AG10803 (cell line): ENCODE measurements at regions not wholly inside any gene's neighbourhood (a gene's known extent, or its start where the extent isn't known, plus 50 kb on each side); places are given as distances from the start of the nearest gene placed in this dataset.

Experiments
- DNase-seq: peaks from one replicate; pipeline ENCODE4 v3.0.0; 2010; ENCODE audit warnings: low read depth
- H3K4me3 ChIP-seq: 2 replicates; pipeline ENCODE4 v1.5.1; 2011; ENCODE audit warnings: mild to moderate bottlenecking, low read length, control low read depth
- CTCF ChIP-seq: conservative IDR thresholded peaks from 2 replicates; pipeline ENCODE4 v1.5.1; 2011; ENCODE audit warnings: mild to moderate bottlenecking, low read length, control low read depth, inconsistent platforms

- no peak for TF ChIP-seq CTCF
- H3K4me3 ChIP-seq, result no peak overlapping the region
- no peak for DNase-seq
Observed at GRCh38 chr14:95406756-95407277, 87.1 kb upstream of the CLMN start.

- no peak for TF ChIP-seq CTCF
- DNase-seq, result no peak
- H3K4me3 ChIP-seq, result no peak overlapping the region
Observed at GRCh38 chr14:95404583-95404982, 84.9 kb upstream of the CLMN start.

- no peak overlapping the region for H3K4me3 ChIP-seq
- no peak for TF ChIP-seq CTCF
- no peak for DNase-seq
Observed at GRCh38 chr14:95402578-95402977, 82.9 kb upstream of the CLMN start.

- no peak for TF ChIP-seq CTCF
- no peak for DNase-seq
- no peak overlapping the region for H3K4me3 ChIP-seq
Observed at GRCh38 chr14:95402176-95402575, 82.5 kb upstream of the CLMN start.

- no peak overlapping the region for H3K4me3 ChIP-seq
- TF ChIP-seq CTCF, result no peak
- no peak for DNase-seq
Observed at GRCh38 chr14:95398630-95399547, 79.2 kb upstream of the CLMN start.

GRCh38 chr14:95397325-95397724 lies 77.6 kb upstream of the CLMN start:
- DNase-seq, result no peak
- TF ChIP-seq CTCF, result no peak
- H3K4me3 ChIP-seq, result no peak overlapping the region

GRCh38 chr14:95396221-95396620 lies 76.5 kb upstream of the CLMN start:
- no peak for TF ChIP-seq CTCF
- no peak overlapping the region for H3K4me3 ChIP-seq
- DNase-seq, result no peak
